Medulla oblongata (tissue), 1 donor: ENCODE measurements at regions not wholly inside any gene's neighbourhood (a gene's known extent, or its start where the extent isn't known, plus 50 kb on each side); places are given as distances from the start of the nearest gene placed in this dataset.
"Not testable (repeated sequence)": the region's sequence is repeated elsewhere in the genome, so short reads cannot be mapped to it uniquely, and the experiment has no call there.

Source experiments
- DNase-seq: peaks from one replicate; pipeline ENCODE4 v3.0.0-alpha.2; 2015; ENCODE audit errors: extremely low spot score

GRCh38 chr9:31304576-31304975, 1079.9 kb upstream of the ACO1 start:
- no peak for DNase-seq

DNA sequence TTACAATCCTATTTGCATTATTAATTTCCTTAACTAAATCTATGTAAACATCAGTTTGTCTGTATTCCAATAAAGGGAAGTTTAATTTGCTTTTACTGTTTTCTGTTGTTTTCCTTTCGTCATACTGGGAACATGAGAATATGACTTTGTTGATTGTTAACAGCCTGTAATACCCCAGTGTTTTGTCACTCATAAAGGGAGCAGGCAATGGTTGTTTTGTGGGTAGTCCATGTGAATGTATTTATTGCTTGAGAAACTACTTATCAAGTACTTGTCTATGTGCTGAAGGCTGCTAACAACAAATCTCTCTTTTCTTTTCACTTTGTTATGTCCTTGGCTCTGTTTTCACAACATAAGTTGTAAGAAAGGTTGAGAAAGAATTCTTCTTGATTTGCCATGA, 1070.2 kb upstream of the ACO1 start:
- no peak for DNase-seq

- no peak for DNase-seq
These were observed 1063.9 kb upstream of the ACO1 start for GRCh38 chr9:31320494-31320893.

DNA sequence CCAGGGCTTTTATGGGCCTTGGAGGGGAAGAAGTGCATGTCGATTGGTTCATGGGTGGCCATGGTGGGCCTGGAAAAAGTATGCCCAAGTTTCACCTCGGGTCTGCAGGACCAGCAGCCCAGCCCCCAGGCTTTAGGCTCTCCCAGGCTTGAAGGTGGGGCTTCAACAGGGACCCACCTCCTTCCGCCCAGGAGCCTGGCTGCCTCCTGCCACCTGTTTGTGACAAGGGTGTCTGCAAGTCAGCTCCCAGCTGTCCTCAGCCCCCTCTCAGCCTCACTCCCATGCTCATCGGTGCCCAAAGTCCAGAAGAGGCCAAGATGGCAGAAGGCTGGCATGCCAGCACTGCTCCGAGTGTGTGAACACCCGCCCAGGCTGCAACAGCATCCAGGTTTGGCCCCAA, 1063.2 kb upstream of the ACO1 start:
- DNase-seq: no peak

DNA sequence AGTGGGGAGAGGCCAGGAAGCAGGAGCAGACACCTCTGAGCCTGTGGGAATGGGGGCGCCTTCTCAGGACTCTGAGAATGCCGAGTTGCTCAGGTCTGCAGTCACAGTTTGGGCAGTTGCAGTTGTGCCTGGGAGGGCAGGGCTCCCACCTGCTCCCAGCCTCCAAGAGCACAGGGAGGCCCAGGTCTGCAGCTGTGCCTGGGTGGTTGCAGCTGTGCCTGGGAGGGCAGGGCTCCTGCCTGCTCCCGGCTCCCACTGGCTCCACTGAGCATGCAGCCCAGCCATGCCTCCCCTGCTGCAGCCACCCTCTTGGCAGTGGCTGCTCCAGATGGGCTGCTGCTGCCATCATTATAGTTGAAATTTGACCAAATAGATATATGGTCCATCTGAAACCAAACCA, 1062.8 kb upstream of the ACO1 start:
- no peak for DNase-seq

GRCh38 chr9:31323726-31324444, 1060.6 kb upstream of the ACO1 start:
- no peak for DNase-seq

DNA sequence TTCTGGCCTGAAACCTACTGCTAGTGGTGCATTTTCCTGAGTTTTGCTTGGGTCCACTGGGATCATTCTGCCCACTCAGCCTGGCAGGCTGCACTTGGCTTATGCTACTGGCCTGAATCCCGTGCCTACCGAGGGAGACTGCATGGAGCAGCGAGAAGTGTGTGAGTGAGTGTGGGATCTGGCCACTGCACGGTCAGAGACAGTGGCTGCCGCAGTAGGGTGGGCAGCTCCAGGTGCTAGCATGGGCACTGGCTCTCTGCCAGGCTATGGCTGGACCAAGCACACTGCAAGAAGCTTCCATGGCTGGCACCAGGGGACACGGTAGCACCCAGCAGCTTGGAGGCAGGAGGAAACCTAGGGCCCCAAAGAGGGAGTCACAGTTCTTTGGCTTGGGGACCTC, 1058.7 kb upstream of the ACO1 start:
- no peak for DNase-seq

DNA sequence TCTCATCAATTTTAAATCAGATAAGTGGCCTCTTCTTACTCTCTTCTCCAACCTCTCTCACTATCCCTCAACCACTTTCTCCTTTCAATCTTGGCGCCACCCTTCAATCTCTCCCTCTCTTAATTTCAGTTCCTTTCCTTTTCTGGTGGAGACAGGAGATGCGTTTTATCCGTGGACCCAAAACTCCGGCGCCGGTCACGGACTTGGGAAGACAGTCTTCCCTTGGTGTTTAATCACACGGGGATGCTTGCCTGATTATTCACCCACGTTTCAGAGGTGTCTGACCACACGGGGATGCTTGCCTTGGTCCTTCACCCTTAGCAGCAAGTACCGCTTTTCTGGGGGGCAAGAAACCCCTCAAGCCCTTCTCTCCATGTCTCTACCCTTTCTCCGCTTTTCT, 1057.6 kb upstream of the ACO1 start:
- not testable (repeated sequence) for DNase-seq

- no peak for DNase-seq
These were observed 1049.5 kb upstream of the ACO1 start for GRCh38 chr9:31334837-31335528.

DNA sequence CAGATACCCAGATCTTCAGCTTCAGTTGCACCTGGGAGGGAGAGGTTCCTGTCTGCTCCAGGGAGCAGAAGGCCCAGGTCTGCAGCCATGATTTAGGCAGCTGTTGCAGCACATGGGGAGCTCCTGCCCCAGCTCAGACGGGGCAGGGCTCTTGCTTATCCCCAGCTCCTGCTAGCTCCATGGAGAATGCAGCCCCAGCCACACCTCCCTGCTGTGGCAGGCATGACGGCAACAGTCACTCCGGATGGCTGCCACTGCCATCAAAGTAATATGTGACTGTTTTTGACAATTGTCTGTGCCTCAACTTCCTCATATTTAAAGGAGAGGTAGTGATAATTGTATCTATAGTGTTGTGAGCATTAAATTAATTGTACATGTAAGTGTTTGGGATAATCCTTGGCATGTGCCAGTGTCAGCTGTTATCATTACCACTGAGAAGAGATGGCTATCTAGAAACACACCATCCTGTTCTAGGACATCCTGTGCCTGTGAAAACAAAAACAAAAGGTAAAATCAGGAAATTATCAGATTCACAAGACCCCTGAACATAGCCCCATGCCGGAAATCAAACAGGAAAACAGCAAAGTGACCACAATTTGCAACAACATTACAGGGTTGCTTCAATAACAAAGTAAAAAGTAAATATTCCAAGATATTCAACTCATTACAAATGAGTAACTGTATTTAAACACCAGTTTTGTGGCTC, 1048.8 kb upstream of the ACO1 start:
- DNase-seq: no peak

- DNase-seq: no peak
These were observed 1048.1 kb upstream of the ACO1 start for GRCh38 chr9:31336386-31336785.

DNA sequence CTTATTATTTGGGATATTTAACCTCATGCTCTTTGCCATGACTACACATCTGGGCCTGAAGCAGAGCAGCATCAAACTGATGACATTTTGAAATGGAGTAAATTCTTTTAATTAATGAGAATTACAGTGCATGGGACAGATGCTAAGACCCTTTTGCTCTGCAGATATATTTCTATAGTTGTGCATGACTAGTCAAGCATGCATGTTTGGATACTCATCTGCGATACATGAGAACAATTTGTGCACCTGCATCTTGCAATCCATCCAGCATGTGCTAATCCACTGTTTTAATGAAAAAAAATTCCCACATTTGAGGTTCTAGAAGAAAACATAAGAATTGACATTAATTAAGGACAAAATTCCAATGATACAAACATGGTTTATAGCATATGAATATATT, 1047.6 kb upstream of the ACO1 start:
- no peak for DNase-seq

GRCh38 chr9:31347082-31347617, 1037.3 kb upstream of the ACO1 start:
- peak; percentile 48 for DNase-seq

DNA sequence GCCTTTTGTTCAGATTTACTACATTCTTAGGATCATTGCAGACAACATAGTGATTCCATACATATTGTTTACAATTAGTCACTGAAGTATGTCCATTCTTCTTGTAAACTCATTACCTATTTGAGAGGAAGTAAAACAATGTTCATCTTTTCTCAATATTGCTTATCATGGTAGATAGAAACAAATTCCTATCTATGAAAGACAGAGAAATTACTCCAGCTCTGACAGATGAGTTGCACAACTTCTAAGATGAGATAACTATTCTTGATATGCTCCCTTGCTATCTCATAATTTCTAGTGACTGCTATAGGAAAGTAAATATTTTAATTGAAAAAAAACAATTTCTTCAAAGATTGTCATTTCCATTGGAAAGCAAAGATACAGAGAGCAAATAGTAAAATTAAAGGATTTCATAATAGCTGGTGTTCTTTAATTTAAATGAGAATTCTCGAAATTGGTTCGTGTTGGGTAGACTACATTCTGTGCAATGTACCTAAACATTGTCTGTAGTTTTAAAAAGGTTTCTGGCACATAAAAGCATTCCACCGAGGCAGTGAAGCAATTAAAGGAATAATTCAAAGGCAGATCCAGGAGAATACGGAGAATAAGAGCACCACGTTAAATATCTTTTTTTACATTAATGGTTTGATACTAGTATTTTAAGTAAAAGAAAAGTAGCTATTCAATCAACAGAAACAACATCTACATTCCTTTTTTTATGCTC, 1029.1 kb upstream of the ACO1 start:
- DNase-seq: no peak

DNA sequence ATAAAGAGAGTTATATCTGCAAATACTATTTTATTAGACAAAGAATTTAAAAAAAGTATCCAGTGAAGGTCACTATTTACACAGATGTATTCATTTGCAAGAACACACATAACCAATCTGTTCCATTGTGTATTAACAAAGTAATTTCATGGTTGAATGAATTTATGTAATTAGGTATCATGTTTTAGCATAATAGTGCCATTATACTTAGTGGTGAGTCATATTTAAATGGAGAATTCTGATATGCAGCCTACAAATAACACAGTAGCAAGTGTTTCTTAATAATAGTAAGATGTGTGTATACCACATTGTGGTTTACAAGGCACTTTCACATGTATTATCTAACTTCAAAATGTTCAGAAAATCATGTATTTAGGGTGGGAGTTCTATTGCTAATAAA, 1028.5 kb upstream of the ACO1 start:
- no peak for DNase-seq

GRCh38 chr9:31359071-31359470, 1025.4 kb upstream of the ACO1 start:
- no peak for DNase-seq

GRCh38 chr9:31364171-31364570, 1020.3 kb upstream of the ACO1 start:
- DNase-seq: no peak

DNA sequence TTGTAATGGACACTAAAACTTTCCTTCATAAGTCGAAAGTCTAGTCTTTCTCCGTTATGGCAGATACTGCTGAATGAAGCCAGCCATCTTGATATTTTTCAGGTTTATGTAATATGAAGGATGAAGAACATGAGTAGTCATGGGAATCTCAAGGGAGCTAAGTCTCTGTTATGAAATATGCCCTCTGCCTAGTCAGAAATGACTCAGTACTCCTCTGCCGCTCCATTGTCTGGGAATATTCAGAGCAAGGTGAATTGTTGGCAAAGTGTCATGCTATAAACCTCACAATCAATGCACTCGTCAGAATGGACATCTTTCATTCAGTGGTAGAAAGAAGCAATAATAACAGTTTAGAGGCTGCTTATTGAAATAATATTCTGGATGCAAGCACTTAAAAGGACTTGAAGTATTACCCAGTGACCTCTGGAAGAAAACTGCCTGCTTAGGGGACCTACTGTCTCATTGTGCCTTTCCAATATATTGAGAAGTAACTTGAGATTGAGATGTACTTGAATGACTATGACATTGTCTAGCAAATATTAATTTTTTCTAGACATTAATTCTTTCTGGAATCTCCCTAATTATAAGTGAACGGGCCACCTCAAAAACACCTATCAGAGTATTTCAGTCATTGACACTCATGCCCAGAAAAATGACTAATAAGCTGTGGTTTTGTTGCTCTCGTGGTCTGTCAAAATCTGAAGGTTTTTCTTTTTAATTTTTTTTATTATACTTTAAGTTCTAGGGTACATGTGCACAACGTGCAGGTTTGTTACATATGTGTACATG, 1011.5 kb upstream of the ACO1 start:
- no peak for DNase-seq

GRCh38 chr9:31377358-31377757, 1007.1 kb upstream of the ACO1 start:
- DNase-seq: no peak

DNA sequence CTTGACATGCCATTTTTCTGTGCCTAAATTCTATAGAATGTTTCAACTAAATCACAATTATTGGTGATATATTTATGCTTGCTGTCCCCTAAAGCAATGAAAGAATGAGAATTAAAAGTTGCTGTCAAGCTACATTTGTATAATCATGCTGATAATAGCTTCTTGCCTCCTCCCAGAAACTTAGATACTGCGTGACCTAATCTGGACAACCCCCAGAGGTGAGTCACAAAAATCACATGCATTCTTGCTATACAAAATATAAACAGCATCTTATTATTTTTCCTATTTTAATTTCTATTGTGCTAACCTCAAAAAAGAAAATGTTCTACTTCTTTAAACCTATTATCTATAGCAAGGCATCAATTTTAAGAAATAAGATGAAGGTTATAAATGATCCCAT, 995.8 kb upstream of the ACO1 start:
- DNase-seq: no peak

DNA sequence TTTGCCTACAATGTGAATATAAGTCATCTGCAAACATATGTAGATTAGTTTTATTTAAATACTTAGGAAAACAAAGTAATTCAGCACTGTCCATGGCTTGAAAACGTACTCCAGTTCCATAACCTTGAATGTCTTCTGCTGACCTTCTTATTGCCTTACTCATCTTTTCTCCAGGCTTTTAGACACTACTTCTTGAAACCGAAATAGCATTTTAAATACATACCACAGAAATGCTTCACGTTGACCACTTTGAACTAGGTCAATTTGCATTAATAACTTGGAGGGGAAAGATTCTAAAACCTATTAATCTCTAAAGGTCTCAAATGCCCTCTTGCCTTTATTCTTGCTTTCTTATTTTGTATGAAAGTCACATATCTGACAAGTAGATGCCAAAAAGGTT, 995.4 kb upstream of the ACO1 start:
- DNase-seq: no peak
